GOT3 (cell line): ENCODE measurements at regions not wholly inside any gene's neighbourhood (a gene's known extent, or its start where the extent isn't known, plus 50 kb on each side); places are given as distances from the start of the nearest gene placed in this dataset.
"Not testable (repeated sequence)": the region's sequence is repeated elsewhere in the genome, so short reads cannot be mapped to it uniquely, and the experiment has no call there.

ENCODE experiments used
- DNase-seq: peaks from one replicate; lab custom pipeline; 2025; ENCODE audit warnings: mixed read lengths; lab: John Stamatoyannopoulos, UW

DNA sequence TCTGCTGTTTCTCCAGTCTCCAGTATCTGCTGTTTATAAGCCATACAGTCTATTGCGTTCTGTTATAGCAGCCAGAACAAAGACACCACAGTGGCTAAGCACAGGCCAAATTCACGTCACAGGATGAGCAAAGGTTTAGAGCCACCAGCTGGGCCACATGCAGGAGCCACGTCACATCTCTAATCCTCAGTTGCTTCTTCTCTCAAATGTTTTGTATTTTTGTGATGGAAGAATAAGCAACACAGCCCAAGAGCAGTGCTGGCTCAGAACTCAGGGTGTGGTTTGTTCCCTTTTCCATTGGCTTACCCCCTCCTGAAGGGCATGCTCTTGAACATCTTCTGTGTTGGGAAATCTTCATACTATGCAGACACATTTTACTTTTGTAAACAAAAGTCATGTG lies 309.4 kb upstream of the CDH5 start:
- no peak for DNase-seq

DNA sequence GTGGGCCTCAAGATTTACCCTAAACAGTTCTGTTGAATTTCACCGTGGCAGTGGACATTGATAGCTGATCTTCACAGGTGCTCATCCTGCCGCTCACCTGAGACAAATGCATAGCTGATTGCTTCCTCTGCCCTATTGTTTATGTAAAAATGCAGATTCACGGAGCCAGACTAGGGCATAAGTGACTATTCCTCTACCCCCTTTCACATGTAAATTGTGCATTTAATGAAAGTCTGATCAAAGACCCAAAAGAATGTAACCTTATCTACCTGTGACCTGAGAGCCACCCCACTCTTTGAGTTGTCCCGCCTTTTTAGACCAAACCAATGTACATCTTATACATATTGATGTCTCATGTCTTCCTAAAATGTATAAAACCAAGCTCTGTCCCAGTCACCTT lies 312.4 kb upstream of the CDH5 start:
- DNase-seq = no peak

DNA sequence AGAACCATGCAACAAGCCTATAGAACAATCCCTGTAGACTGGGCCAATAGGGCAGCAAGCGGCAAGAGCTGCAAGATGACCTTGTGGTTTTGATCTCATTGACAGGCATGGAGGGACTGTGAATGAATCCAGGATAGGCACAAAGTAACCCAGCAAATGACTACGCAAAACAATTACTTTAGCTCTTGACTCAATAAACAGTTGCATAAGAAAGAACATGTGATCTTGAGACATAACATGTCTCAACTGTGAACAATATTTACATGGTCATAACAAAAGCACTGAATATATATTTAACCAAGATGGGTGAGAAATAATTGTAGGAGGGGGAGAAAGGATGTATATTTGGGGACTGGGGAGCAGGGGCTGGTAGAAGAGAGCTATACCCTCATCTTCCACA lies 313.7 kb upstream of the CDH5 start:
- DNase-seq = no peak

DNA sequence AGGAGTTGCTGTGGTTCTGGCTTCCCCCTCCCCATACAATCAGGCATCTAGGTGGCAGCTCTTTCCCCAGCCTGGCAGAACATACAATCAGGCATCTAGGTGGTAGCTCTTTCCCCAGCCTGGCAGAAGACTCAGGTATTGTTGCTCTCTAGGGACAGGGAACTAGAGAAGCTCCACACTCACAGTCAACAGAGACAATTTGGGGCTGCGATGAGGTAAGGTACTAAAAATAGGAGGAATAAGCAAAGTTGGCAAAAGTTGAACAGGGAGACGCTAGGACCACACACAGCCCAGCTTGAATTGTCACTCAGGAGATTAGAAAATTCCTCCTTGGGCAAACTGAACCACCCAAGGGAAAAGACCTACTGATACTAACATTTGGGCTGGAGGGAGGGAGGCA lies 315.5 kb upstream of the CDH5 start:
- DNase-seq = no peak

DNA sequence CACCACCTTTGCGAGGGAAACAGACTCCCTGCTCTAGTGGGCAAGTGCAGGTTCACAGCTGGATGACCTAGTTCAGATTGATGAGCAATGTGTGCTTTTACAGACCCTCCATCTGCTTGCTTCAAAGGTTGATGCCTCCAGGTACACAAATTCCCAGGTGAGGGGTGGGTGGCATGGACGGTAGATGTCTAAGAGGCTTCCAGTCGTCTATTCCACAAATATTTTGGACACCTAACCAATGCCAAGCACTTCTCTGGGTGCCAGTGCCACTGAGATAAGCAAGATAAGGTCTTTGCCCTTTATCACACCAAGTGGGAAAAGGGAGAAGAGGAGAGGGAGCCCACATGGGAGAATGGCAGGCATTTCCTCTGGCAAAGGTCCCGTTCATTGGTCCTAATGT lies 316.6 kb upstream of the CDH5 start:
- DNase-seq = no peak

DNA sequence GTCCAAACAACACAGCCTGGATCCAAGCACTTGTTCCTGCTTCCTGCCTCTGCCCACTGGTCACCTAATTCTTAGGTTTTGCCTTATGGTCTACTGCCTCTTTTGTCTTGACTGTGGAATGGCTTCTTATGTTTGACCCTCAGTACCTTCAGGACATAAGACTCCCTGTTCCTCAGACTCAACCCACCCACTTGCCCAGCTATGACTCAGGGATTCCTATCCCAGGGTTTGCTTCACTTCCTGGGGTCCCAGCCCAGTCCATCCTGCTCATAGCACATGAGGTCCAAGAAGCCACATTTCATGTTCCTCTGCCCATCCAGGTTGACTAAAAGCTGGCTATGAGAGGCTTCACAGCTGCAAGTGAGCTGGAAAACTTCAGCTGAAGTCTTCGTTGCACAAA lies 320.9 kb upstream of the CDH5 start:
- no peak for DNase-seq

DNA sequence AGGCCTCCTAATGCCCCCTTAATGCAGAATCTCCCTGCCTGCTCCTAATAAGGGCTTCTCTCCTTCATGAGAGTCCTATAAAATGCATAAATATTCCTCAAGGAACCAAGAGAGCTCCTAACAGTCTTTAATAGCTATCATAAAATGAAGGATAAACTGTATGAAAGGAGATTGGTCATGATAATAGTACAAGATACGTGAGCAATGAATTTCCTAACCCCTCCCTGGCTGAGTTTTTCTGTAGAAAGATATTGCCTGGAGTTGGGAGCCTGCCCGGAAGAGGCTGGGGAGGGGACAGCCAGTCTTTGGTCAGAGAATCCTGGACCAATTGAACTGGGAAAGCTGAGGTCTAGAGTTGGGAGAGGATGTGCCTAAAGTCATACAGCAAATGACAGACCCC lies 321.9 kb upstream of the CDH5 start:
- no peak for DNase-seq

DNA sequence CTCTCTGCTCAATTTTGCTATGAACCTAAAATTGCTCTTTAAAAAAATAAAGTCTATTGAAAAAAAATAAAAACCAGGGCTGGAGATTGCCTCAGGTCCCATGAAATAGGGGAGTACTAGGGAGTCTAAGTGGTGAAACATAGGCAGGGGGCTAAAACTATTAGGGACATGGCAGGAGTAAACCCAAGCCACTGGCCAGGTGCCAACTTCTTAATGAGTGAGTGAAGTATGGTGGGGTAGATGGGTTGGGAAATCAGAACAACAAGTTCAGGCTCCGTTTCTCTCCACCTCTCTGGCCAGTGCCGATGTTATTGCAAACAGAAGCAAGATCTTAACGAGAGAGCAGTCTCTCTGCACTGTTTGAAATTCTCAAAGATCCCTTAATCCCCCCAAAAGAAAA lies 322.4 kb upstream of the CDH5 start:
- no peak for DNase-seq

DNA sequence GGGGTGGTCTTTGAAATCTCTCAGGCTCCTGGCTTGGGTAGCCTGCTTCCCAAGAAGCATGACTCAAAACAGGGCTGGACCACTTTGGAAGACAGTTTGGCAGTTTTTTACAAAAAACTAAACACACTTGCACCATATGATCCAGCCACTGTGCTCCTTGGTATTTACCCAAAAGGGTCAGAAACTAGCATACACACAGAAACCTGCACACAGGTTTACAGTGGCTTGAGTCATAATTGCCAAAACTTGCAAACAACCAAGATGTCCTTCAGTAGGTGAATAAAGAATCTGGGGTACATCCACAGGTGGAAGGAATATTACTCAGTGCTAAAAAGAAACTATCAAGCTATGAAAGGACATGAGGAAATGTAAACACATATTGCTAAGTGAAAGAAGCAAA lies 323.2 kb upstream of the CDH5 start:
- DNase-seq = no peak

DNA sequence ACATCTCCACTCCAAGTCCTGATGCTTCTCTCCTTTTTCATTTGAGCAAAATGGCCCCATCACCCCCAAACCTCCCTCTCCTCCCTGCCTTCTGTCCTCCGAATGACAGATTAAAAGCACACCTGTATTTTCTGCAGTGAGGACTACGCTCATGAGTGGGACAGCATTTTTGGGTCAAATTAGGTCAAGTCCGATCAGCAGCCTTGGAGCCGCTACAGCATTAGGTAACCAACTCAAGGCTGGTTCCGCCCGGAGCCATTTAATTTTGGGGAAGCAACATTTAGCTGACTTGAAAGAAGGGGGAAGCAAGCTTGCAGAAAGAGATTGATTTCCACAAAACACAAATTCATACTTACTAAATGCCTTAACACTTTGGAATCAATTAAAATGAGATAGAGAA lies 324.1 kb upstream of the CDH5 start:
- DNase-seq = no peak

DNA sequence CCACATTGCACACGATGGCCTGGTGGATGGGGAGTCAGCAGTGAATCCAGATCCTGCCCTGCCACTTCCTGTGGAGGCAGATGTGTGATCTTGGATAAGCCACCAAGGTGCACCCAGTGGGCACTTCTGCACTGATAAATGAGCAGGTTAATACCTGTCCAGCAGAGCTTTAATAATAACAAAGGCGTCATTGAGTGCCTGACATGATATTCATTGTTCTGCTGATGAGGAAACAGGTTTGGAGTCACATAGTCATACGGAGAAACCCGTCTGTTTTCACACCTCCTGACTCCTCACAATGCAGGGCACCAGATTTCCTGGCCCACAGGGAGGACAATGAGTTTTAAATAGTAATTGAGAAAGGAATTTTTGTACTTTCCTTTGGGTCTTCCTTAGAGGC lies 324.6 kb upstream of the CDH5 start:
- DNase-seq = no peak

DNA sequence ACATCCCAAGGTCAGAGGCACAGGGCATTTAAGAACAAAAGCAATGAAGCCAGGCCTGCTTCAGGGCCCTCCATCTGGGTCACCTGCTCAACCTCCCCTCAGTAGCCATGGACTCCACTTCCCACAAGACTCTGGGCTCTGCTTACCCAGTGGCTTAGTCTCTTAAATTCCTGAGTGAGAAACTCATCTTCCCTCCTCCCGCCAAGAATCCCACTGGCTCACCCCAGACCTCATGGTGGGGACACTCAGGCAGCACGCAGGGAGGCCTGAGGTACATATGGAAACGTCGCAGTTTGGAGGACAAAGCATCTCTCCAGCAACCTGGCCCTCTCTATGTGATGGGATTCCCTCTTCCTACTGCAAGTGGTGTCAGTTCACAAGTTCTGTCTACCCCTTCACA lies 326.7 kb upstream of the CDH5 start:
- DNase-seq = no peak

DNA sequence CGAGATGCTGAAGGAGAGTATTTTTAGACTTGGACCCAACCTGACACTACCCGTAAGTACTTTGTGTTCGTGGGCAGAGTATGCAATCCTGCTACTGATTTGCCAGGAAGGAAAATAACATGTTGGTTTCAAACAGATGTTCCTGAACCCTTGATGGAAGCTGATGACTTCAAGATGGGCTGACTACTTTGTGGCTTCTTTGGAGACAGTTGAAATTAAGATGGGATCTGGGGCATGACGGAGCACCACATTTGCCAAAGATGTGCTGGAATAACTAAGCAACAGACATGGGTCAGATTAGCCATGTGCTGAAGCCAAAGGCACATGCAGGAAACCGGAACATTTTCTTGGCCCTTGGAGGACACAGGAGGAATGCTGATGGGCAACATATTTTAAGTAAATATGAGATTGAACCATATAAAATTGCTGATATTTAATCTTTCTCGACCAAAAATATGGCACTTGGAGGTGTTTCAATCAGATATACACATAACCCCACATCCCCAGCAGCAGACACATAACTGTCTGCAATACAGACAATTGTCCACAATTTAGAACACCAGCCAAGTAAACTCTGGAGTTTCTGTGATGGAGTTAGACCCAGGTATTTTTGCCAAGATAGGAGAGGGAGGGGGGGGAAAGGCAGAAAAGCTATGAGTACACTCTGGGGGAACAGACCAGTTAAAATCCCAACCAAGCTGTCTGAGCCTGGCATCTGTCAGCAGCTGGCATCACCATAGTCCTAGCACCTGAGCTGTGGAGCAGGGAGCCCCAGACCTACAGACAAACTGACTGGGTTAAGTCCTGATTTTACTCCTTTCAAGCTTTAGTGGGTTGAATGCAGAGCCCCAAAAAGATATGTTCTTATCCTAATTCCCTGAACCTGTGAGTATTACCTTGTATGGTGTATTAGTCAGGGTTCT lies 329.4 kb upstream of the CDH5 start:
- no peak for DNase-seq

DNA sequence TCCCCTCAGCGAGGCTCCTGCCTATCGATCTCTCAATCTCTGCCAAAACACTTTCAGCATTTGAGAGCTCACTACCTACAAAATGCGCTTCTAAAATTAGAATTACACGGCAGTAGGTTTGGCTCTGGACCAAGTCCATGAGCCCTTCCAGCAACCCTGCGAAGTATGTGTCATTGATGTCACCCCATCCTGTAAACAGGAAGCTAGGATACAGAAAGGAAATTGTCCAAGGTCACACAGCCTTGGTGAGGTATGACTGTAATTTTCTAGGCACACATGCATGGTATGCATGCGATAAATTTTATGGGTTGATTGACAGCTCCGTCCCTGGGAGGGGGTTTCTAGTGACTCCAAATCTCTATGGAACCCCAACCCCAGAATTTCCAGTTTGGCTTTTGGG lies 330.3 kb upstream of the CDH5 start:
- no peak for DNase-seq

DNA sequence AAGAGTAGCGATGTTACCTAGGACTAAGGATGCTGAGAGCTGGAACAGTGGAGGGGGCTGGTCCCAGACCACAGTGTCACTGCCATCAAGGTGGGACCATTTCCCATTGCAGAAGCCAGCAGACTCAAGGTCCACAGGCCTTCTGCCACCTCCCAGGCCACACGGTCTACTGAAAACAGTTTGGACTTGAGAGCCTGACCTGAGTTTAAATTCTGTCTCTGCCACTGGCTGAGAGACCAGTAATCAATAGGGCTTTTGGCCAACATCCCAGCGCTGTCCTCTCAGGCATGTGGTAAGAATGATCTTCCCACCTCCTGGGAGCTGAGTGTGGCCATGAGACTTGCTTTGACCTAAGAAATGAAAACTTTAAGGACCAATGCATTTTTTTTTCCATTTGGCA lies 331.4 kb upstream of the CDH5 start:
- no peak for DNase-seq

DNA sequence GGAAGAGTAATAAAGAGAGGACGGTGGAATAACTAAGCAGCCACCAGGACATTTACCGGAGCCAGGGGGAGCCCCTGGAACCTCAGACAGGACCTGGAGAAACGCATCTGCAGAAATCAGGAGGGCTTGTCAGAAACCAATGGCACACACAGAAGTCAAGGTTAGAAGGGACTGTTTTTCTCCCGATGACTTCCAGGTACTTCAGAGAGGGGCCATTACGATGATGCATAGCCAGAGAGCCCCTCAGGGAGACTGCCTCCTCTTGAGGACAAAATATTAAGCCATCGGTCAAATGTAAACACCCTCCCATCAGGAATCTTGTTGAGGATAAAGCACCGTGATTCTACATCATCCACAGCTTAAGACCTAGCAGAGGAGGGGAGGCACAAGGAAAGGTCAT lies 333.6 kb upstream of the CDH5 start:
- DNase-seq = no peak

DNA sequence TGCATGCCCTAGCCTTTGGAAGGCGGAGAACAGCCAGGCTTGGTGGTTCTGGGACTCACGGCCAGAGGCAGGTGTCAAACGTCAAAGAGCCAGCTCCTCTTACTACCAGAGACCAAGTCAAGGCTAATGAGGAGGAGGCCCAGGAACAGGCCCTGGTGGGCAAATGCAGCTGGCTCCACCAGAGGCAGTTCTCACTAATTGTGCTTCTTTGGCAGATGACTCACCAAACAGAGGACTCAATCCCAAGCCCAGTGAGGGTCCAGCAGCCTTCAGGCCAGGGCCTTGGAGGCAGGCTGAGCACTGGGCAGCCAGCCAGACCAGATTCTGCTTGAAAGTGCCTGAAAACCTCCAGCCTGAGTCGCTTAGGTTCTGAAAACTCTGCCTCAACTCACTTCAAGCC lies 336.5 kb upstream of the CDH5 start:
- DNase-seq = no peak

DNA sequence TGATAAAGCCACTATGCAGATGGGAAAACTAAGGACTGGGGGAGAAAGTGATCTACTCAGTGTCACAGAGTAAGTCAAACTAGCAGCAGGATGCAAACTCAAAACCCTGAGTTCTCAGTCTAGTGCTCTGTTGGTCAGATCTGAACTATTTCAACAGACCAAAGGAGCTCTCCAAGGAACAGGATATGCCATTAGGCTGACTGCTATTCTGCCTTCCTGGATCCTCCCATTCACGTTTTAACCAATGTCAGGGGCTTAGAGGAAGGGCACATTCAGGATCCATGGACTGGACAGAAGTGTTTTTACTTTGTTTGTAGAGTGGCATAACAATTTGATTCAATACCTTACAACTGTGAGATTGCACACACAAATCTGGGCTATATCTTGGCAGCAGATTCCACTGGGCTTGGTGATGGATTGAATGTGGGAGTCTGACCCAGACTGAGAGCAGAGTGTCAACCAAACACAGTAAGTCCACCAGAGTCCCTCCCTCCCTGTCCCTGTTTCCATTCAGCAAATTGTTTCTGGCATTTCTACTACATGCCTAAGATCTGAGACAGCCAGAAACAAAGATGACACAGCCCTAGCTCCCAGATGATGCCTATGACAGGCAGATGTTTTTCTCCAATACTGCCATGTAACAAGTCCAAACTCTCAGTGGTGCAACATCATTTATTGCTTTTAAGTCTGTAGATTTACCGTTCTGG lies 337.8 kb upstream of the CDH5 start:
- no peak for DNase-seq

DNA sequence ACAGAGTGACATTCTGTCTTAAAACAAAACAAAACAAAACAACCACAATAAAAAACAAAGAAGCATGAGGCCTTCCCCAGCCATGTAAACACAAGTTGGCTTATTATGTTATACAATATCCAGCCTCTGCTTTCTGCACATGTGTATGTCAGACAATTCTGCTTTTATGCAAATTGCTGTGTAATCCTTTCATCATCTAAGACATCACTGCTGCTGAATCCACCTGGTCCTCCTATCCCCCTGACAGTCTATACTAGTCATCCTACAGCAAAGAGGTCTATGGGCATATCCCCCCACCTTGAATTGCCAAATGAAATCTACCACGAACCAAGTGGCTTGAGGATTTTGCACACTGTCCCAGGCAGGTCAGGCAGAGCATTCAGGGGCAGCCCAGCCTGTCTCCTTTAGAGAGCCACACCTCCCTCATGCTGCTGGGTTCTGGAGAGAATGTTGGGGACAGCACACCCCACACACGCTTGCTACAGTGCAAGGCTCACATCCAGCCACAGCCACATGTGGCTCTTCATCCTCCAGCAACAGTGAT lies 339.6 kb upstream of the CDH5 start:
- DNase-seq = no peak

DNA sequence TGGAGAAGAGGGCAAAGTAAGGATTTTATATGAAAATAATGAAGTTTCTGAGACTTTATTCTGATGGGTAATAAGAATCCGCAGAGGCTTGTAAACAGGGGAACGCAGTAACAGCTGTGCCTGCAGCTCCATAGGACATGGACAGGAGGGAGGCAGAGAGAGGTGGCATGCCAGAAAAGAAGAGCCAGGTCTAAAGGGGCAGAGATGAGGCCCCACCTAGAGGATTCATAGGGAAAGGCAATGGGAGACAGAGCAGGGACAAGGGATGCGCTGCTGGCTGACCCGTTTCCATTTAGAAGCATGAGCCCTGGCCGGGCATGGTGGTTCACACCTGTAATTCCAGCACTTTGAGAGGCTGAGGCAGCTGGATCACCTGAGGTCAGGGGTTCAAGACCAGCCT lies 340.3 kb upstream of the CDH5 start:
- DNase-seq = no peak

DNA sequence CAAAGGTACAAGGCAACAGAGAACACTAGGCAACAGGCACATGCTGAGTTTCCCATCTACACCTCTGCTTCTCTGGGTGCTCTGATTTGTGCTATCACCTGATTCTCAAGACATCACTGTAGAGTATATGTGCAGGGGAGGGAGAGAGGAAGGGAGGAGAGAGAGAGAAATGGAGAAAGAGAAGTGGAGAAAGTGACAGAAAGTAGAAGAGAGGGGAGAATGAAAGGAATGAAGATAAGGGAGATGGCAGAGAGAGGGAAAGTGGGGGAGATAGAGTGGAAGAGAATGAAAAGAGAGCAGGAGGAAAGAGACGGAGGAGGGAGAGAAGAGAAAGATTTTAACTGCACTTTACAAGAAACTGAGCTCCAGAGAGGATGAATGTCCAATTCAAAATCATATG lies 340.7 kb upstream of the CDH5 start:
- DNase-seq = no peak

DNA sequence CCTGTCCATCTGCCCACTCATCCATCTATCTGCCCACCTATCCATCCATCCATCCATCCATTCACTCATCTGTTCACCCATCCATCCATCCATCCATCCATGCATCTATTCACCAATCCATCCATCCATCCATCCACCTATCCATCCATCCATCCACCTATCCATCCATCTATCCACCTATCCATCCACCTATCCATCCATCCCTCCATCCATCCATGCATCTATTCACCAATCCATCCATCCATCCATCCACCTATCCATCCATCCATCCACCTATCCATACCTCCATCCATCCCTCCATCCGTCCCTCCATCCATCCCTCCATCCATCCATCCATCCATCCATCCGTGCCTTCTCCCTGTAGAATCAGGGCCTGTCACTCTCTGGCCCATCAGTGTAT lies 341.9 kb upstream of the CDH5 start:
- DNase-seq = not testable (repeated sequence)

DNA sequence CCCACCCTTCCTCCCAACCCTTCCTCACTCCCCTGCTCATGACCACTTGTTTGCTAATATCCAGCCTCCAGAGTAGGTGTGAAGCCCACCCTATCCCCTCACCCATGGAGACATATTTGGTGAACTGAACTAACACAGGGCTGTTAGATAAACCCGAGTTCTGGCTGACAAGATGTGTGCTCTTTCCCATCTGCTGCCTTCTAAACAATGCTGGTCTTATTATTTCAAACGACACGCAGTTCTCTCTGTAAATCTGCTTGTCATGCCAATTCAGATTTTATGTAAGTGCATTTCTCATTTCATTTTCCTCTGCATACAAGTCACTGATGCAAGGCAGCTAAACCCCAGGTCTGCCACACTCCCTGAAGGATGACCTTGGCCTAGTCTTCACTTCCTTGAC lies 343.0 kb upstream of the CDH5 start:
- DNase-seq = no peak
